ENCODE measurements at regions not wholly inside any gene's neighbourhood (a gene's known extent, or its start where the extent isn't known, plus 50 kb on each side); places are given as distances from the start of the nearest gene placed in this dataset.
A peak's percentile ranks its signal among the peaks of the same experiment; 100 is the strongest.
"Not testable (repeated sequence)": the region's sequence is repeated elsewhere in the genome, so short reads cannot be mapped to it uniquely, and the experiment has no call there.

- DNase-seq: not testable (repeated sequence)
Measured at GRCh38 chr4:3596957-3597733, 64.9 kb upstream of the LRPAP1 start.

GRCh38 chr4:3595627-3596291 lies 63.5 kb upstream of the LRPAP1 start:
- not testable (repeated sequence) for DNase-seq

- DNase-seq: not testable (repeated sequence)
Measured at GRCh38 chr4:3594751-3595150, 62.5 kb upstream of the LRPAP1 start.

- DNase-seq: peak in 12 of 56 donors; percentile 13 to 57 (median 47)
Measured at GRCh38 chr4:3589946-3590924, 58.0 kb upstream of the LRPAP1 start.

- DNase-seq: not testable (repeated sequence)
Measured at GRCh38 chr4:3589379-3589778, 57.2 kb upstream of the LRPAP1 start.

GRCh38 chr4:3588517-3589194 lies 56.4 kb upstream of the LRPAP1 start:
- DNase-seq: not testable (repeated sequence)

GRCh38 chr4:3586596-3586995 lies 54.4 kb upstream of the LRPAP1 start:
- not testable (repeated sequence) for DNase-seq

- peak in 7 of 56 donors; percentile 5 to 27 (median 14) for DNase-seq
Measured at GRCh38 chr4:3585567-3585966, 53.3 kb upstream of the LRPAP1 start.

- no peak for DNase-seq
Measured at GRCh38 chr4:3582091-3582475, 49.9 kb upstream of the LRPAP1 start.
